ENCODE measurements at regions not wholly inside any gene's neighbourhood (a gene's known extent, or its start where the extent isn't known, plus 50 kb on each side); places are given as distances from the start of the nearest gene placed in this dataset.

DNA sequence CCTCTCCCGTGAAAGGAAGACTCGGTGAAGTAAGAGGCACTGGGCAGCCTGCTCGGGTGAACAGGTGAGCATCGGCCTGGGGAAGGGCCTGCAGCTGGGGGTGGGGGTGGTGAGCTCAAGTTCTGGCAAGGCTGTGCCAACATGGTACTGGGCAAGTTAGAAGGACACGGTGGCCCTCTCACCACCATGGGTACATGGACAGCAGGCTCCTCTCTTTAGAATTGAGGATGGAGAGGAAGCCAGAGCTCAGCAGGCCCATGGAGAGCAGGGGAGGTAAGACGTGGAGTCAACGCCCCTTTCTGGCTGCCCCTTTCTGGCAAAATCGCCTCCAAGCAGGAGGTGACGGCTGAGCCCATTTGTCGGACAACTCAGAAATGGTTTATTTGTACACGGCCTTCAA, 135.6 kb downstream of the ANKRD60 start:
- Histone ChIP-seq H3K4me3 (no peak overlapping the region), H3K9me3 (no peaks in the 10 kb centered on the region), H3K36me3 (no peaks in the 10 kb centered on the region), H3K27me3 (peaks cover 0 to 15% (median 0%) of the 10 kb centered on the region in 4 donors), H3K27ac (no peak overlapping the region), H3K4me1 (no peaks in the 10 kb centered on the region)
- WGBS, 2 donors: 85 to 88% methylated on average over 6 to 8 of the region's 11 CpGs
- TF ChIP-seq, protein P1, sequence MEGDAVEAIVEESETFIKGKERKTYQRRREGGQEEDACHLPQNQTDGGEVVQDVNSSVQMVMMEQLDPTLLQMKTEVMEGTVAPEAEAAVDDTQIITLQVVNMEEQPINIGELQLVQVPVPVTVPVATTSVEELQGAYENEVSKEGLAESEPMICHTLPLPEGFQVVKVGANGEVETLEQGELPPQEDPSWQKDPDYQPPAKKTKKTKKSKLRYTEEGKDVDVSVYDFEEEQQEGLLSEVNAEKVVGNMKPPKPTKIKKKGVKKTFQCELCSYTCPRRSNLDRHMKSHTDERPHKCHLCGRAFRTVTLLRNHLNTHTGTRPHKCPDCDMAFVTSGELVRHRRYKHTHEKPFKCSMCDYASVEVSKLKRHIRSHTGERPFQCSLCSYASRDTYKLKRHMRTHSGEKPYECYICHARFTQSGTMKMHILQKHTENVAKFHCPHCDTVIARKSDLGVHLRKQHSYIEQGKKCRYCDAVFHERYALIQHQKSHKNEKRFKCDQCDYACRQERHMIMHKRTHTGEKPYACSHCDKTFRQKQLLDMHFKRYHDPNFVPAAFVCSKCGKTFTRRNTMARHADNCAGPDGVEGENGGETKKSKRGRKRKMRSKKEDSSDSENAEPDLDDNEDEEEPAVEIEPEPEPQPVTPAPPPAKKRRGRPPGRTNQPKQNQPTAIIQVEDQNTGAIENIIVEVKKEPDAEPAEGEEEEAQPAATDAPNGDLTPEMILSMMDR (IDR thresholded peaks at IDR 0.05): no peak
- no peak for TF ChIP-seq POLR2A (IDR thresholded peaks at IDR 0.05)
- no peak for DNase-seq
- intact Hi-C loops (cut with DNase I): loop anchor here (10.0 kb wide), 1 partner anchor 438 kb away; no protein-coding TSS in a partner anchor

- Histone ChIP-seq H3K9me3 (no peaks in the 10 kb centered on the region), H3K27me3 (peaks cover 0 to 15% (median 0%) of the 10 kb centered on the region in 4 donors), H3K36me3 (no peaks in the 10 kb centered on the region), H3K4me1 (no peaks in the 10 kb centered on the region), H3K4me3 (no peak overlapping the region), H3K27ac (no peak overlapping the region)
- DNase-seq: no peak
- TF ChIP-seq POLR2A (IDR thresholded peaks at IDR 0.05): no peak
- TF ChIP-seq, protein P1 (IDR thresholded peaks at IDR 0.05): no peak
- intact Hi-C loops (cut with DNase I): loop anchor here (10.0 kb wide), 1 partner anchor 438 kb away; no protein-coding TSS in a partner anchor
- WGBS, 2 donors: 69 to 87% methylated on average over 3 to 4 of the region's 4 CpGs
Measured at GRCh38 chr20:58092353-58092752, 136.1 kb downstream of the ANKRD60 start.

DNA sequence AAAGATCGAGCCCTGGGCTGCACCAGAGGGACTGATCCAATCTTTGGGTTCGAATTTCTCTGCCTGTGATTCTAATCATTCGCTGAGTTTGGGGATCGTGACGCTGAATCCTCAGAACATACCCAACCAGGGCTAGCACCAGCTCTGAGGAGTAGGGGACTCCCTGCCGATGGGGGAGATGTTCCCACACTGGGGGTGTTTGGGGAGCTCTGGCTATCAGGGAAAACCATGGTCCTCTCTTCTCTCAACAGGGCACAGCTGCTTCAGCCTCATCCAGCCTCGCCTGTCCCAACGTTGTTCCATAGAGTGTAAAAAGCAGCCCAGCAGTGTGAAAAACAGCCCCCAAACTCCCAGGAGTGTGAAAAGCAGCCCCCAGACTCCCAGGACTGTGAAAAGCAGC, 136.6 kb downstream of the ANKRD60 start:
- peaks cover 0 to 15% (median 0%) of the 10 kb centered on the region in 4 donors for H3K27me3 ChIP-seq
- no peak for DNase-seq
- H3K27ac ChIP-seq: no peak overlapping the region
- H3K9me3 ChIP-seq: no peaks in the 10 kb centered on the region
- WGBS, 2 donors: 76 to 88% methylated on average over 3 to 5 of the region's 8 CpGs
- no peaks in the 10 kb centered on the region for H3K36me3 ChIP-seq
- no peaks in the 10 kb centered on the region for H3K4me1 ChIP-seq
- TF ChIP-seq POLR2A (IDR thresholded peaks at IDR 0.05): no peak
- TF ChIP-seq, protein P1 (IDR thresholded peaks at IDR 0.05): no peak
- intact Hi-C loops (cut with DNase I): loop anchor here (10.0 kb wide), 1 partner anchor 437 kb away; no protein-coding TSS in a partner anchor
- no peak overlapping the region for H3K4me3 ChIP-seq

- WGBS, 2 donors: 97 to 100% methylated on average over 3 of the region's 3 CpGs
- DNase-seq: no peak
- no peak overlapping the region for H3K27ac ChIP-seq
- intact Hi-C loops (cut with DNase I): loop anchor here (10.0 kb wide), 1 partner anchor 435 kb away; no protein-coding TSS in a partner anchor
- no peak overlapping the region for H3K4me3 ChIP-seq
- H3K27me3 ChIP-seq: peaks cover 0 to 15% (median 0%) of the 10 kb centered on the region in 4 donors
- TF ChIP-seq, protein P1 (IDR thresholded peaks at IDR 0.05): no peak
- no peak for TF ChIP-seq POLR2A (IDR thresholded peaks at IDR 0.05)
- no peaks in the 10 kb centered on the region for H3K9me3 ChIP-seq
- no peaks in the 10 kb centered on the region for H3K36me3 ChIP-seq
- no peaks in the 10 kb centered on the region for H3K4me1 ChIP-seq
Measured at GRCh38 chr20:58090161-58090560, 138.3 kb downstream of the ANKRD60 start.

GRCh38 chr20:58088625-58089024, 139.8 kb downstream of the ANKRD60 start:
- no peaks in the 10 kb centered on the region for H3K9me3 ChIP-seq
- TF ChIP-seq, protein P1 (IDR thresholded peaks at IDR 0.05): no peak
- TF ChIP-seq POLR2A (IDR thresholded peaks at IDR 0.05): no peak
- DNase-seq: no peak
- intact Hi-C loops (cut with DNase I): no loop called here
- 88 to 93% methylated on average over 5 to 7 of the region's 7 CpGs for WGBS, 2 donors
- no peaks in the 10 kb centered on the region for H3K4me1 ChIP-seq
- H3K27me3 ChIP-seq: peaks cover 0 to 2% (median 0%) of the 10 kb centered on the region in 4 donors
- no peak overlapping the region for H3K4me3 ChIP-seq
- no peak overlapping the region for H3K27ac ChIP-seq
- H3K36me3 ChIP-seq: no peaks in the 10 kb centered on the region

All from esophagus squamous epithelium (tissue), 5 donors.